Natural killer cell (primary cell): ENCODE measurements at regions not wholly inside any gene's neighbourhood (a gene's known extent, or its start where the extent isn't known, plus 50 kb on each side); places are given as distances from the start of the nearest gene placed in this dataset.

Experiments used
- ATAC-seq, 3 donors: fragments of 150-1000 bp in 2 of 3; fragments of 200-7000 bp in 1 of 3; cut with Tn5 transposase; 1 replicate in 1 of 3; 2 replicates in 2 of 3; pipeline ENCODE4 v1.10.0; 2021; ENCODE audit warnings: mild to moderate bottlenecking in 2 of 3, moderate library complexity in 2 of 3
- DNase-seq, 2 donors: peaks; one replicate each; pipeline versions ENCODE4 v3.0.0 to v3.0.0-alpha.2; 2013 to 2021; ENCODE audit warnings: mixed read lengths in 1 of 2
- H3K27ac ChIP-seq: one replicate; pipeline ENCODE4 v1.5.1; 2013; ENCODE audit warnings: mild to moderate bottlenecking, low read length
- H3K27me3 ChIP-seq: one replicate; pipeline ENCODE4 v1.6.1; 2013; ENCODE audit warnings: low read length; ENCODE audit not compliant: control insufficient read depth, insufficient read depth
- H3K36me3 ChIP-seq: one replicate; pipeline ENCODE4 v1.6.1; 2013; ENCODE audit warnings: low read length; ENCODE audit not compliant: control insufficient read depth, insufficient read depth
- H3K4me1 ChIP-seq: one replicate; pipeline ENCODE4 v1.6.1; 2013; ENCODE audit warnings: low read length; ENCODE audit not compliant: control insufficient read depth, insufficient read depth
- H3K4me3 ChIP-seq: one replicate; pipeline ENCODE4 v1.5.1; 2013; ENCODE audit warnings: low read length
- H3K9me3 ChIP-seq: one replicate; pipeline ENCODE4 v1.6.1; 2013; ENCODE audit warnings: low read length; ENCODE audit not compliant: control insufficient read depth, insufficient read depth
- H3K27ac Mint-ChIP-seq, 2 donors: one replicate each; pipeline ENCODE4 v1.8.0; 2022; ENCODE audit warnings: mild to moderate bottlenecking in 2 of 2, mixed read lengths in 2 of 2, moderate library complexity in 1 of 2
- H3K27me3 Mint-ChIP-seq, 2 donors: one replicate each; pipeline ENCODE4 v1.8.0; 2022; ENCODE audit warnings: low read depth in 2 of 2, mixed read lengths in 2 of 2
- H3K36me3 Mint-ChIP-seq: one replicate; pipeline ENCODE4 v1.8.0; 2022; ENCODE audit warnings: mixed read lengths
- H3K4me1 Mint-ChIP-seq, 2 donors: one replicate each; pipeline ENCODE4 v1.8.0; 2022; ENCODE audit warnings: mixed read lengths in 2 of 2
- H3K4me3 Mint-ChIP-seq: one replicate; pipeline ENCODE4 v1.8.0; 2022; ENCODE audit warnings: mild to moderate bottlenecking, moderate library complexity, mixed read lengths
- H3K9me3 Mint-ChIP-seq, 2 donors: one replicate each; pipeline ENCODE4 v1.8.0; 2022; ENCODE audit warnings: mixed read lengths in 2 of 2
- WGBS: methylation state at CpG from one replicate; pipeline ENCODE4 v1.1.7; 2013; ENCODE audit warnings: missing lambda C conversion rate; ENCODE audit not compliant: insufficient coverage; 5-methylcytosine and 5-hydroxymethylcytosine counted together
- intact Hi-C: fragments of 100-400 bp; cut with micrococcal nuclease; formaldehyde crosslinking; loops from one replicate; pipeline ENCODE4 v1.14.2; 2022
- TF ChIP-seq, protein P1 (sequence below): fragments of 200-600 bp; IDR thresholded peaks from one replicate; pipeline ENCODE4 v1.8.0; 2022; ENCODE audit warnings: antibody characterized with exemption

- Mint-ChIP-seq H3K4me3 (no peak overlapping the region), H3K9me3 (no peaks in the 10 kb centered on the region), H3K27me3 (no peaks in the 10 kb centered on the region), H3K27ac (no peak overlapping the region), H3K36me3 (no peaks in the 10 kb centered on the region), H3K4me1 (peaks cover 0 to 10% of the 10 kb centered on the region in 2 donors)
- intact Hi-C loops = no loop called here
- DNase-seq (no peak), ATAC-seq (no peak)
- H3K9me3 ChIP-seq = no peaks in the 10 kb centered on the region
- WGBS = 75% methylated on average over 21 of the region's 21 CpGs
- no peaks in the 10 kb centered on the region for H3K36me3 ChIP-seq
- no peak overlapping the region for H3K4me3 ChIP-seq
- H3K27ac ChIP-seq = no peak overlapping the region
- no peaks in the 10 kb centered on the region for H3K27me3 ChIP-seq
- TF ChIP-seq, protein P1, sequence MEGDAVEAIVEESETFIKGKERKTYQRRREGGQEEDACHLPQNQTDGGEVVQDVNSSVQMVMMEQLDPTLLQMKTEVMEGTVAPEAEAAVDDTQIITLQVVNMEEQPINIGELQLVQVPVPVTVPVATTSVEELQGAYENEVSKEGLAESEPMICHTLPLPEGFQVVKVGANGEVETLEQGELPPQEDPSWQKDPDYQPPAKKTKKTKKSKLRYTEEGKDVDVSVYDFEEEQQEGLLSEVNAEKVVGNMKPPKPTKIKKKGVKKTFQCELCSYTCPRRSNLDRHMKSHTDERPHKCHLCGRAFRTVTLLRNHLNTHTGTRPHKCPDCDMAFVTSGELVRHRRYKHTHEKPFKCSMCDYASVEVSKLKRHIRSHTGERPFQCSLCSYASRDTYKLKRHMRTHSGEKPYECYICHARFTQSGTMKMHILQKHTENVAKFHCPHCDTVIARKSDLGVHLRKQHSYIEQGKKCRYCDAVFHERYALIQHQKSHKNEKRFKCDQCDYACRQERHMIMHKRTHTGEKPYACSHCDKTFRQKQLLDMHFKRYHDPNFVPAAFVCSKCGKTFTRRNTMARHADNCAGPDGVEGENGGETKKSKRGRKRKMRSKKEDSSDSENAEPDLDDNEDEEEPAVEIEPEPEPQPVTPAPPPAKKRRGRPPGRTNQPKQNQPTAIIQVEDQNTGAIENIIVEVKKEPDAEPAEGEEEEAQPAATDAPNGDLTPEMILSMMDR = no peak
- no peaks in the 10 kb centered on the region for H3K4me1 ChIP-seq
Measured at GRCh38 chr17:79164913-79165695, 90.5 kb downstream of the ENGASE start.

DNA sequence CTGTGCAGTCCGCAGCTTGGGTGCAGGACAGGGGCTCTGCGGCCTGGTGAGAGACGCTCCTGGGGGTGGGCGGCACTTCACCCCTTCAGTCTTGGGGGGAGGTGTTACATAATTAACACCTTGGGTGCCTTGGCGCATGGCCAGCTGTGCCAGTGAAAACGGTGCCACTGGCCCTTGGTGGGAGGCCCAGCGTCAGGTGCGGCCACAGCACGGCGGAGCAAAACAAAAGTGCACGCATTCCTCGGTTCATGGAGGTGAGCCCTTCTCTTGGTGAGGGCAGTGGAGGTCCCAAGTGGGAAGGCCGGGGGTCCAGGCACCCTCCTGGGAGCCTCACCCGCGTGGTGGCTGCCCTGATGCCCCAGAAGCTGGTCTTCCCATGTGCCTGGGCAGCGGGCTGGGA is 89.8 kb downstream of the ENGASE start:
- intact Hi-C loops = no loop called here
- TF ChIP-seq, protein P1 = no peak
- Mint-ChIP-seq H3K27me3 (no peaks in the 10 kb centered on the region), H3K9me3 (no peaks in the 10 kb centered on the region), H3K4me1 (peaks cover 0 to 10% of the 10 kb centered on the region in 2 donors), H3K27ac (no peak overlapping the region), H3K4me3 (no peak overlapping the region), H3K36me3 (no peaks in the 10 kb centered on the region)
- Histone ChIP-seq H3K4me3 (no peak overlapping the region), H3K4me1 (no peaks in the 10 kb centered on the region), H3K9me3 (no peaks in the 10 kb centered on the region), H3K36me3 (no peaks in the 10 kb centered on the region), H3K27ac (no peak overlapping the region), H3K27me3 (no peaks in the 10 kb centered on the region)
- WGBS = 89% methylated on average over 16 of the region's 16 CpGs
- ATAC-seq (no peak), DNase-seq (no peak)

- TF ChIP-seq, protein P1 = no peak
- peaks cover 0 to 10% of the 10 kb centered on the region in 2 donors for H3K4me1 Mint-ChIP-seq
- H3K4me3 ChIP-seq = no peak overlapping the region
- H3K9me3 ChIP-seq = no peaks in the 10 kb centered on the region
- no peaks in the 10 kb centered on the region for H3K27me3 ChIP-seq
- H3K36me3 ChIP-seq = no peaks in the 10 kb centered on the region
- no peak for DNase-seq
- H3K27ac ChIP-seq = no peak overlapping the region
- intact Hi-C loops = no loop called here
- no peak overlapping the region for H3K4me3 Mint-ChIP-seq
- H3K27ac Mint-ChIP-seq = no peak overlapping the region
- H3K27me3 Mint-ChIP-seq = no peaks in the 10 kb centered on the region
- ATAC-seq = no peak
- H3K4me1 ChIP-seq = no peaks in the 10 kb centered on the region
- H3K9me3 Mint-ChIP-seq = no peaks in the 10 kb centered on the region
- no peaks in the 10 kb centered on the region for H3K36me3 Mint-ChIP-seq
- 77% methylated on average over 12 of the region's 12 CpGs for WGBS
Measured at GRCh38 chr17:79163071-79163470, 88.4 kb downstream of the ENGASE start.
